ENCODE measurements at regions not wholly inside any gene's neighbourhood (a gene's known extent, or its start where the extent isn't known, plus 50 kb on each side); places are given as distances from the start of the nearest gene placed in this dataset.

DNA sequence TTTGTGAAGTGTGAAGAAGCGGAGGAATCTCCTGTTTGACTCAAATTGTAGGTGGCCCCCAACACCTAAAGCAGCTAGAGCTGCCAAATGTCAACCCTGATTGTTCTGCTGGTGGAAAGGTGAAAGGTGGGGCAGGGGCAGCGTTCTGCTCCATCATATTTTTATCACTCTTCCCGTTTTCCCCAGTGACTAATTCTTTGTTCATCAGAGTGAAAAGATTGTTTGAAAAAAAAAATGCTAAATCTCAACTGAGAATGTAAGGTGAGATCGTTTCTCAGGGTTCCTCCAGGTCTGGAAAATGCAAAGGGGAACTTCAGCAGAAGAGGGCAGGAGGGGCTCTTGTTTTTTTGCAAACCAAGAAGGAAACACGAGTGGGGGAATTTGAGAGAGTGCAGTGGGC, 137.7 kb downstream of the MN1 start:
- TF ChIP-seq, protein P1, sequence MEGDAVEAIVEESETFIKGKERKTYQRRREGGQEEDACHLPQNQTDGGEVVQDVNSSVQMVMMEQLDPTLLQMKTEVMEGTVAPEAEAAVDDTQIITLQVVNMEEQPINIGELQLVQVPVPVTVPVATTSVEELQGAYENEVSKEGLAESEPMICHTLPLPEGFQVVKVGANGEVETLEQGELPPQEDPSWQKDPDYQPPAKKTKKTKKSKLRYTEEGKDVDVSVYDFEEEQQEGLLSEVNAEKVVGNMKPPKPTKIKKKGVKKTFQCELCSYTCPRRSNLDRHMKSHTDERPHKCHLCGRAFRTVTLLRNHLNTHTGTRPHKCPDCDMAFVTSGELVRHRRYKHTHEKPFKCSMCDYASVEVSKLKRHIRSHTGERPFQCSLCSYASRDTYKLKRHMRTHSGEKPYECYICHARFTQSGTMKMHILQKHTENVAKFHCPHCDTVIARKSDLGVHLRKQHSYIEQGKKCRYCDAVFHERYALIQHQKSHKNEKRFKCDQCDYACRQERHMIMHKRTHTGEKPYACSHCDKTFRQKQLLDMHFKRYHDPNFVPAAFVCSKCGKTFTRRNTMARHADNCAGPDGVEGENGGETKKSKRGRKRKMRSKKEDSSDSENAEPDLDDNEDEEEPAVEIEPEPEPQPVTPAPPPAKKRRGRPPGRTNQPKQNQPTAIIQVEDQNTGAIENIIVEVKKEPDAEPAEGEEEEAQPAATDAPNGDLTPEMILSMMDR (IDR thresholded peaks at IDR 0.05): no peak
- no peak for TF ChIP-seq POLR2A (IDR thresholded peaks at IDR 0.05)

Data from adrenal gland (tissue), 5 donors.